ENCODE measurements at regions not wholly inside any gene's neighbourhood (a gene's known extent, or its start where the extent isn't known, plus 50 kb on each side); places are given as distances from the start of the nearest gene placed in this dataset.

DNA sequence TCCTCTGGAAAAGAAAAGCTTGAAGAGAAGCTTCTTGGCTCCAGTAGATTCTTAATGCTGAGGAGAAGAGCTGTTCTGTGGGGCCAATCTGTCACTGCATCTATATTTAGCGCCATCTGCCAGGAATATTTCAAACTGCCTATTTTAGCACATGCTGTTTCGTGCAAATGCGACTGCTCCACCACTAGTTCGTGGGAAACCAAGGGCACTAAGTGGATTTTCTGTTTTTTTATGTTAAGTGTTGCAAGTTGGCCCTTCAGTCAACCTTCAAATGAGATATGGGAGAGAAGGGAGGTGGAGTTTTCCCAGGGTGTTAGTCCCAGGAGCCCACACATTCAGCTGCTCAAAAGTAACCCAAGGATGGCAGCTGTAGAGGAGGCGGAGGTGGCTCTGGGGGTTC is 91.9 kb downstream of the TSEN15 start:
- TF ChIP-seq, protein P1, sequence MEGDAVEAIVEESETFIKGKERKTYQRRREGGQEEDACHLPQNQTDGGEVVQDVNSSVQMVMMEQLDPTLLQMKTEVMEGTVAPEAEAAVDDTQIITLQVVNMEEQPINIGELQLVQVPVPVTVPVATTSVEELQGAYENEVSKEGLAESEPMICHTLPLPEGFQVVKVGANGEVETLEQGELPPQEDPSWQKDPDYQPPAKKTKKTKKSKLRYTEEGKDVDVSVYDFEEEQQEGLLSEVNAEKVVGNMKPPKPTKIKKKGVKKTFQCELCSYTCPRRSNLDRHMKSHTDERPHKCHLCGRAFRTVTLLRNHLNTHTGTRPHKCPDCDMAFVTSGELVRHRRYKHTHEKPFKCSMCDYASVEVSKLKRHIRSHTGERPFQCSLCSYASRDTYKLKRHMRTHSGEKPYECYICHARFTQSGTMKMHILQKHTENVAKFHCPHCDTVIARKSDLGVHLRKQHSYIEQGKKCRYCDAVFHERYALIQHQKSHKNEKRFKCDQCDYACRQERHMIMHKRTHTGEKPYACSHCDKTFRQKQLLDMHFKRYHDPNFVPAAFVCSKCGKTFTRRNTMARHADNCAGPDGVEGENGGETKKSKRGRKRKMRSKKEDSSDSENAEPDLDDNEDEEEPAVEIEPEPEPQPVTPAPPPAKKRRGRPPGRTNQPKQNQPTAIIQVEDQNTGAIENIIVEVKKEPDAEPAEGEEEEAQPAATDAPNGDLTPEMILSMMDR (conservative IDR thresholded peaks at IDR 0.05 in 1 of 2, IDR thresholded peaks at IDR 0.05 in 1 of 2; ENCODE audit: low read depth in 1 of 2, low read length in 2 of 2): no peak
- TF ChIP-seq EZH2 (IDR thresholded peaks at IDR 0.05; ENCODE audit: low read length, missing control alignments): no peak

Data from fibroblast of lung (primary cell).